HT1080 (cell line): ENCODE measurements at regions not wholly inside any gene's neighbourhood (a gene's known extent, or its start where the extent isn't known, plus 50 kb on each side); places are given as distances from the start of the nearest gene placed in this dataset.
"Not testable (repeated sequence)": the region's sequence is repeated elsewhere in the genome, so short reads cannot be mapped to it uniquely, and the experiment has no call there.

Source experiments
- DNase-seq: peaks from one replicate; pipeline ENCODE4 v3.0.0-alpha.2; 2015; ENCODE audit warnings: low read depth

DNA sequence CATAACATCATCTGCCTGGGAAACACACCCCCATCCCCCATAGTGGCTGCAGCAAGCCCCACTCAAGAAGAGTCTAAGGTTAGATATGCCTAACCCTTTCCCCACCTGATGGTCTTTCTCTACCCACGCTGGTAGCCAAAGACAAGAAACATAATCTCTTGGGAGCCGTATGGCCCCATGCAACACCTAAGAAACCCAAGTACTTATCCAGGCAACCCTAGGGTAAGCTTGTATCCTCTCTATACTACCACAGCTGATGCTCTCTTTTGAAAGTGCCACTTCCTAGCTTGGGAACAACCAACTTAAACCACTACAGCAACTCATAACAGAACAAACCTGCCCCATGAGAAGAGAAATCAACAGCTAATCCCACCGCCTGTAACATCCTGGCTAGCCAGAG is 161.1 kb downstream of the MSN start:
- DNase-seq: no peak

GRCh38 chrX:65825226-65825625 is 157.8 kb downstream of the MSN start:
- not testable (repeated sequence) for DNase-seq

- DNase-seq: no peak
Measured at GRCh38 chrX:65821721-65822496, 154.5 kb downstream of the MSN start.

DNA sequence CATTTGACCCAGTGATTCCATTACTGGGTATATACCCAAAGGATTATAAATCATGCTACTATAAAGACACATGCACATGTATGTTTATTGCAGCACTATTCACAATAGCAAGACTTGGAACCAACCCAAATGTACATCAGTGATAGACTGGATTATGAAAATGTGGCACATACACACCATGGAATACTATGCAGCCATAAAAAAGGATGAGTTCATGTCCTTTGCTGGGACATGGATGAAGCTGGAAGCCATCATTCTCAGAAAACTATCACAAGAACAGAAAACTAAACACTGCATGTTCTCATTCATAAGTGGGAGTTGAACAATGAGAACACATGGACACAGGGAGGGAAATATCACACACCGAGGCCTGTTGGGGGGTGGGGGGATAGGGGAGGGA is 152.5 kb downstream of the MSN start:
- not testable (repeated sequence) for DNase-seq

GRCh38 chrX:65813245-65813644 is 145.8 kb downstream of the MSN start:
- DNase-seq: no peak

- DNase-seq: no peak
Measured at GRCh38 chrX:65811558-65812228, 144.2 kb downstream of the MSN start.
